SJSA1 (cell line): ENCODE measurements at regions not wholly inside any gene's neighbourhood (a gene's known extent, or its start where the extent isn't known, plus 50 kb on each side); places are given as distances from the start of the nearest gene placed in this dataset.

ENCODE experiments used
- DNase-seq, 2 experiments: peaks; one replicate each; pipeline ENCODE4 v3.0.0-alpha.2; 2015 to 2020; ENCODE audit warnings: low spot score in 2 of 2, low read depth in 1 of 2
- H3K27ac ChIP-seq: fragments of 250-450 bp; sonication (Bioruptor Pico); 2 replicates; pipeline ENCODE4 v1.5.1; 2020; ENCODE audit warnings: mild to moderate bottlenecking, moderate library complexity
- H3K27me3 ChIP-seq: fragments of 250-450 bp; sonication (Bioruptor Pico); replicated peaks from 2 replicates; pipeline ENCODE4 v1.5.1; 2020; ENCODE audit warnings: mild to moderate bottlenecking, moderate library complexity
- H3K36me3 ChIP-seq: fragments of 250-450 bp; sonication (Bioruptor Pico); 2 replicates; pipeline ENCODE4 v1.5.1; 2020; ENCODE audit warnings: mild to moderate bottlenecking
- H3K4me1 ChIP-seq: fragments of 250-450 bp; sonication (Bioruptor Pico); replicated peaks from 2 replicates; pipeline ENCODE4 v1.6.1; 2021; ENCODE audit warnings: mild to moderate bottlenecking
- H3K4me3 ChIP-seq: fragments of 250-450 bp; sonication (Bioruptor Pico); 2 replicates; pipeline ENCODE4 v1.5.1; 2020; ENCODE audit warnings: mild to moderate bottlenecking
- H3K9me3 ChIP-seq: fragments of 250-450 bp; sonication (Bioruptor Pico); replicated peaks from 2 replicates; pipeline ENCODE4 v1.5.1; 2020; ENCODE audit warnings: mild to moderate bottlenecking

DNA sequence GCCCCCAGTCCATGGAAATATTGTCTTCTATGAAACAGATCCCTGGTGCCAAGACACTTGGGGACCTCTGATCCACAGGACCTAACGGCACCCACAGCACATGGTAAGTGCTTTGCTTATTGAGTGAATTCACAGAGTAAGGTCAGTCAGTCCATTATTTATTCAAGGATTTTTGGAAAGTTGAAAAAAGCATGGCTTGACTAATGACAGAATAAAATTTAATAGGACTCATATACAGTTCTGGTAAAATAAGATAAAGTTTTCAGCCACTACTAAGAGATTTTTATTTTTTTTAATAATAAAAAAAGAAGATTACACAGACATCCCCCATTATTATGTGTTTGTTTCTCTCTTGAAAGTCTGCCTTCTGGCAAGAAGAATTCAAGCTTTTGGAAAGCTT, 490.6 kb upstream of the HS3ST1 start:
- no peaks in the 10 kb centered on the region for H3K4me1 ChIP-seq
- no peak overlapping the region for H3K27ac ChIP-seq
- DNase-seq = no peak
- H3K27me3 ChIP-seq = no peaks in the 10 kb centered on the region
- no peaks in the 10 kb centered on the region for H3K36me3 ChIP-seq
- no peaks in the 10 kb centered on the region for H3K9me3 ChIP-seq
- H3K4me3 ChIP-seq = no peak overlapping the region

DNA sequence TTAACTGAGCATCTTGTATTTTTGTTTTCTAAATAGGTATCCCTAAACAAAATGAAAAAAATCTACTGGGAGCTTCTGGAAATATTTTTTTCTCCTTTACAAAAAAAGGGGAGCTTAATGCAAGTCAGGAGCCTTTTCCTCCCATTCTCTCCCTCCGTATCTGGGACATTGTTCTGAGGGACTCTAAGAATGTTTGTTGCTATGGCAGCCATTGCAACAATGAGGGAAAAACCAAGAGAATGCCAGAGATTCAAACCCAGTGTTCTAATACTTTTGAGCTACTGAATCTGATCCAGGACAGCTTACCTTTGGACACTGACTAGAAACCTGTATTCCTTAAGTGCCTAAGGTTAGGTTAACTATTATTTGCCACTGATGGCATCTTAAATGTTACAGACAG, 485.7 kb upstream of the HS3ST1 start:
- Histone ChIP-seq H3K27me3 (no peaks in the 10 kb centered on the region), H3K27ac (no peak overlapping the region), H3K36me3 (no peaks in the 10 kb centered on the region), H3K4me1 (no peaks in the 10 kb centered on the region), H3K4me3 (no peak overlapping the region), H3K9me3 (no peaks in the 10 kb centered on the region)
- no peak for DNase-seq

DNA sequence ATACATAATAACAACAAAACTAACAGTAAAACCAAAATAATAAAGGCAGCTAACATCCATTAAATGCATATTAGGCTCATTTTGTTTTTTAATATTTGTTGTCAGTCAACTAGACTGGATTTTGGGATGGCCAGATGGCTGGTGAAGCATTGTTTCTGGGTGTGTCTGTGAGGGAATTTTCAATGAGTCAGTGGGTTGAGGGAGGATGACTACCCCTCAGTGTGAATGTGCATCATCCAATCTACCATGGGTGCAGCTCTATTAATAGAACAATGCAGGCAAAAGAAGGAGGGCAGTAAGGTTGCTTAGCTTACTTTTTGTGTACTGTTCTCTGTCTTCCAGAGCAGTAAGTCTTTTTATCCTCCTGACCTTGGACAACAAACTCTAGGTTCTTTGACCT, 484.2 kb upstream of the HS3ST1 start:
- no peaks in the 10 kb centered on the region for H3K36me3 ChIP-seq
- no peaks in the 10 kb centered on the region for H3K4me1 ChIP-seq
- no peaks in the 10 kb centered on the region for H3K9me3 ChIP-seq
- no peak overlapping the region for H3K27ac ChIP-seq
- H3K4me3 ChIP-seq = no peak overlapping the region
- no peaks in the 10 kb centered on the region for H3K27me3 ChIP-seq
- no peak for DNase-seq

DNA sequence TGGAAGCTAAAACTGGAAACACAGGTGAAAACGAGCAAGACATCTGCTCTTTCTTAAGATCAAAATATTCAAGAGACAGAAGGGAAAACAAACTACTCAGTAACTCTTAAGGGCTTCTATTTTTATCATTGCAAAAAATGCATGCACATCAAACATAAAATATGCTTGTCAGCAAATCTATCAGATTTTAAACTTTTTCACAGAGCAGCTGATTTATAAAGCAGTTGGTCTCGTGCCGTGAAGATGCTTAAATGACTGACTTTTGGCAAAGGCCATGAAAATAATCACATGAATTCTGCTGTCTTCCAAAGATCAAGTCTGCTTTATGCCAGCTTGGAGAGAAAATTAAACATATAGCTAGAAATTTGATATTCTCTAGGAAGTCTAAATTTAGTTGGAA, 482.1 kb upstream of the HS3ST1 start:
- Histone ChIP-seq H3K9me3 (no peaks in the 10 kb centered on the region), H3K27ac (no peak overlapping the region), H3K4me1 (no peaks in the 10 kb centered on the region), H3K36me3 (no peaks in the 10 kb centered on the region), H3K4me3 (no peak overlapping the region), H3K27me3 (no peaks in the 10 kb centered on the region)
- DNase-seq = no peak

DNA sequence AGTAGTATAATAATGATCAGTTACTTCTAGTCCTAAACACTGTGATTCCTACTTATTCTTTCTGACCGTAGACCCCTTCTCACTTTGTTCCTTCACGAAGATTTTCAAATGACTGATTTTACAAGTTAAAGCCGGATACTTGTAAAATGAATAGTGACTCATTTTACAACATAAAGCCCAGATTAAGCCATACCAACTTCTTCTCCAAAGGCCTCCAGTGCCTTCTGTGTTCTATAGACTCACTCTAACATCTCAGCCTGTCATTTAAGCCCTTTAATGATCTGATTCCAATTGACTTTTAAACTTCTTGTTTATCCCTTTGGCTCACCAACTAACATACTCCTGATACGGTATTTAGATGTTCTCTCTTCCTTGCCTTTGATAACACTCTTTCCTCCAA, 480.0 kb upstream of the HS3ST1 start:
- no peak for DNase-seq
- Histone ChIP-seq H3K9me3 (no peaks in the 10 kb centered on the region), H3K27ac (no peak overlapping the region), H3K36me3 (no peaks in the 10 kb centered on the region), H3K4me3 (no peak overlapping the region), H3K27me3 (no peaks in the 10 kb centered on the region), H3K4me1 (no peaks in the 10 kb centered on the region)

DNA sequence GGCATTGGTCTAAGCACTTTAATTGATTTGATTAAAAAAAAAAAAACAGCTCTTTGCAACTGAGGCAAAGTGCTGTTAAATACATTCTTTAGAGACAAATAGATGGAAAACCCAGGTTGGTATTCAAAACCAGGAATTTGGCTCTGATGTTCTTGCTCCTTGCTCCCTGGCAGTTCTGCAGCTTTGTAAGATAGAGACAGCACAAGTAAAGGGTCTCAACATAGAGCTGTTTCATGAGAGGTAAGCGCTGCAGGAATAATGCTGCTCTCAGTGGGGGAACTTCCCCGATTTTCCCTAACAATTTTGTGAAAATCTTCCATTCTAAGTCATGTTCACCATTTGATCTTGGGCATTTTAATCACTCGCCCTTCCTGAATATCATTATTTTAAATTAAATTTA, 479.5 kb upstream of the HS3ST1 start:
- Histone ChIP-seq H3K27me3 (no peaks in the 10 kb centered on the region), H3K36me3 (no peaks in the 10 kb centered on the region), H3K4me3 (no peak overlapping the region), H3K27ac (no peak overlapping the region), H3K4me1 (no peaks in the 10 kb centered on the region), H3K9me3 (no peaks in the 10 kb centered on the region)
- no peak for DNase-seq

DNA sequence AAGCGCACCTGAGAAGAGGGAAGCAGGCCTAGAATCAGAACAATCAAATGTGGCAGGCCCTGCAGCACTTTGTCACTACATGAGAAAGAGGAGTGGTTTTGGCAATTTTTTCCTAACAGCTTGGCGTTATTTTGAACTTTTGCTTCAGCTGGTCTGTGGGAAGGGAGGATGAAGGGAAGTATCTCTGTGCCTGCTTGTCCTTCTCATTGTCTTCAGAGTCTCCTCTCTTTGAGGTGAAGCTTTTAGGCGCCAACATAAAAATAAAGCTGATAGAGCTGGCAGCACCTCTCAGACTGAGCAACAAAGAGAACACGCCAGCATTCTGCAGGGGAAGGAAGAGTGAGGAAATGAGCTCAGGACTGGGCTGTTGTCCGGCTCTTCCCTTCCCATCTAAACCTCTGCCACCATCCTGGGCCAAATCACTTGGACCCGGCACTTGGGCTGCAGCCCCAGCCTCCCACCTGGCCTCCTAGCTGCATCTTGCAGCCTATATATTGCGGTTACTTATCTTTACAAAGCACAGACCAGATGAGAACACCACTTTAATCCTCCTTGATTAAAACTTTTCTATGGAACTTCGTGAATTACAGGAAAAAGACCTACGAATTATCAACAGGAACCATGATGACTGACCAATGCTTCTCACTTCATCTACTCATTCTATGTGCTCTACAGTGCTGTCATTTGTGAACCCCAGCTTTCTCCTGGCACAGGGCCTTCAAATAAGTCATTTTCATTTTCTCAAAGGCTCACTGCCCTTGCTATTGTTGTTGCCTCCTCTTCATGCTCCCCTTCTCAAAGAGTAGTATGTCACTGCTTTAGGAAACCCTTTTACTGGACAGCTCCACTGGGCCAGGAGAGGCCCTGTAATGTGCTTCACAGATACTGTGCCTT, 476.4 kb upstream of the HS3ST1 start:
- Histone ChIP-seq H3K27ac (no peak overlapping the region), H3K27me3 (no peaks in the 10 kb centered on the region), H3K4me1 (no peaks in the 10 kb centered on the region), H3K36me3 (no peaks in the 10 kb centered on the region), H3K4me3 (no peak overlapping the region), H3K9me3 (no peaks in the 10 kb centered on the region)
- no peak for DNase-seq

DNA sequence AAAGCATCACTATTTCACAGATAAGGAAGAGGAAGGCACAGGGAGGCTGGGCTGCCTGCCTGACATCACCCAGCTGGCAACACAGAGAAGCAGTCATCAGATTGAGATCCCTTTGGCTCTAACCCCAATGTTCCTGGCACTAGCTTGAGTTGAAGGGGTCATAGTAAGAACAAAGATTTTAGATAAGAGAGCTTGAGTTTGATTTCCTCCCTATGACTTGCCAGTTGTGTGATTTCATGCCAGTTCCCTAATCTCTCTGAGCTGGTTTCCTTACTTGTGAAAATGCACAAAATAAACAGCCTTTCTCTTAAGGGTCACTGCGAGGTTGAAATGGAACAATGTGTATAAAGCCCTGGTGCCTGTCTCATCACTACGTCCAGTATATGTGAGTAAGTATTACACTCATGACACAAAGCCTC, 475.4 kb upstream of the HS3ST1 start:
- no peak for DNase-seq
- Histone ChIP-seq H3K36me3 (no peaks in the 10 kb centered on the region), H3K9me3 (no peaks in the 10 kb centered on the region), H3K27ac (no peak overlapping the region), H3K27me3 (no peaks in the 10 kb centered on the region), H3K4me3 (no peak overlapping the region), H3K4me1 (no peaks in the 10 kb centered on the region)

DNA sequence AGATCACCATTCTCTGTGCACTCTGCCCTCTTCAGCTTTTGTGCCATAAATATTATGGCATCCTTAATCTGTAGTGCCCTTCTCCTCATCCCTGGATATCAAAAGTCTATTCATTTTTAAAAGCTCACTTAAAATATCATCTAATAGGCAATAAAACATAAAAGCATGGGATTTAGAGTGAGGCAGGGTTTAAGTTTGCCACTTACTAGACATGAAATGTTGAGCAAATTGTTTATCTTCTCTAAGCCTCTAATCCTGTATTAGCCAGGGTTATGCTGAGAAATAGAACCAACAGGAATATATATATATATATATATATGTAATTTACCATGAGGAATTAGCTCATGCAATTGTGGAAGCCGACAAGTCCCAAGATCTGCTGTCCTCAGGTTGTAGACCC, 472.4 kb upstream of the HS3ST1 start:
- H3K9me3 ChIP-seq = no peaks in the 10 kb centered on the region
- no peak overlapping the region for H3K27ac ChIP-seq
- DNase-seq = no peak
- H3K27me3 ChIP-seq = no peaks in the 10 kb centered on the region
- H3K4me1 ChIP-seq = no peaks in the 10 kb centered on the region
- H3K4me3 ChIP-seq = no peak overlapping the region
- H3K36me3 ChIP-seq = no peaks in the 10 kb centered on the region

DNA sequence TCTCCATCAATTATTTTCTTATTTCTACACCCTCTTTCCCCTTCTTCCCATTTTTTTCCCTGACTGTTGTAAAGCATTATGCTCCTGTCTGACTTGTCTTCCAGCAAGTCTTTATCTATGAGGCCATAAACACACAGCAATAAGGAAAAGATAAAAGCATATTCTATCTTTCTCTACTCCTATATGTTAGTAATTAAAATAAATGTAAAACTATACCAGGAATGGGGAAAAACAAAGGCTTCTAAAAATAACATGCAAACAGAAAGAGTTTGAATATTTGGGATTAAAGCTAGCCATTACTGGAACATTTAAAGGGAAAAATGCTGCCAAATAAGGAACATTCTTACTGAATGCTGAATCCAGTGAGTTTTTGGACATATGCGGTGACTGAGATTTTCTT, 471.7 kb upstream of the HS3ST1 start:
- Histone ChIP-seq H3K9me3 (no peaks in the 10 kb centered on the region), H3K4me1 (no peaks in the 10 kb centered on the region), H3K36me3 (no peaks in the 10 kb centered on the region), H3K27me3 (no peaks in the 10 kb centered on the region), H3K4me3 (no peak overlapping the region), H3K27ac (no peak overlapping the region)
- DNase-seq = no peak

DNA sequence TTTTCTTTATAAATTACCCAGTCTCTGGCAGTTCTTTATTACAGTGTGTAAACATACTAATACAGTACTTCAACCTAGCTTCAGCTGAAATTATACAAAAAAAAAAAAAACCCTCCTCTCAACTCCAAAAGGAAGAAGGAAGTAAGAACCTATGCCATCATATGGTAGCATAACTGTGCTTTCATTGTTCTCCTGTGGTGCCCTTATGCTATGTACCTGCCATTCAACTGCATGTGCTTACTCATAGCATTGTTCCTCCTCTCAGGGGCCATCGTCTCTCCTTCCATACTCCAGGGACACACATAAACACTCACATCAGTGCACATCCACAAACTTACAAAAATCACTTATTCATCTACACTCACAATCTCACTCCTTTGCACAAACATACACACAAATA, 470.1 kb upstream of the HS3ST1 start:
- no peaks in the 10 kb centered on the region for H3K4me1 ChIP-seq
- H3K4me3 ChIP-seq = no peak overlapping the region
- no peaks in the 10 kb centered on the region for H3K9me3 ChIP-seq
- DNase-seq = no peak
- H3K27me3 ChIP-seq = no peaks in the 10 kb centered on the region
- H3K36me3 ChIP-seq = no peaks in the 10 kb centered on the region
- no peak overlapping the region for H3K27ac ChIP-seq

DNA sequence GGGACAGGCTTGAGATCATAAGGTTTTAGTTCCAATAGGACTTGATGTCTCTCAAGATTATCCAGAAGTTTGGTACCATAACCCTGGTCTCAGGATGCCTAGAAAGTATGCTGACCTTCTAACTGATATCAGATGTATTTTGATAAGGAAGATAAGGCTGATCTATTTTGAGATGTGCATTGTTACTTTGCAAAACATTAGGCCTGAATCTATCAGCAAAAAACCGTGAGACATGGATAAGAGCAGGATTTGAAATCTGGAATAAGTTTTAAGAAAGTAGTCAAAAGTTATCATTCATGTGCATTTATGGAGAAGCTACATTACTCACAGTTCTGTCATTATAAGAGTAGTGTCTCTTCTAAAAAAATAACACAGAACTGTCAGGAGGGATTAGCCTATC, 467.1 kb upstream of the HS3ST1 start:
- Histone ChIP-seq H3K9me3 (no peaks in the 10 kb centered on the region), H3K27ac (no peak overlapping the region), H3K27me3 (no peaks in the 10 kb centered on the region), H3K36me3 (no peaks in the 10 kb centered on the region), H3K4me3 (no peak overlapping the region), H3K4me1 (no peaks in the 10 kb centered on the region)
- no peak for DNase-seq

DNA sequence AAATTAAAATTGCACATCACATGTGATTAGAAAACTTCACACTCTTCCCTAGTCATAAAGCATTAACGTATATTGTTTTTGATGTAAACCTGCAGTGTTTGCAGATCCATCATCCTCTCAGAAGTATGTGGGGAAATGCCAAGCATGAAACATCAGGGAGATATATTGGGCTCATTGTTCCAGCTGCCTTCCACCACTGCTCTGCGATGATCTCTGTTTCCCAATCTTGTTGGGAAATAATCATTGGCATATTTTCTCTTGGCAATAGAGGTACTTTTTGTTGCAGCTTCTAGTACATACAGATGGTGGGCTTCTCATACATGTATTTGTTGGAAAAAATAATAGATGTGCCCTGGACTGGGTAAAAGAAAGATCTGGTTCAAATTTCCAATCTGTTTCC, 466.3 kb upstream of the HS3ST1 start:
- no peaks in the 10 kb centered on the region for H3K9me3 ChIP-seq
- H3K4me3 ChIP-seq = no peak overlapping the region
- no peak overlapping the region for H3K27ac ChIP-seq
- DNase-seq = no peak
- no peaks in the 10 kb centered on the region for H3K4me1 ChIP-seq
- no peaks in the 10 kb centered on the region for H3K36me3 ChIP-seq
- H3K27me3 ChIP-seq = no peaks in the 10 kb centered on the region

DNA sequence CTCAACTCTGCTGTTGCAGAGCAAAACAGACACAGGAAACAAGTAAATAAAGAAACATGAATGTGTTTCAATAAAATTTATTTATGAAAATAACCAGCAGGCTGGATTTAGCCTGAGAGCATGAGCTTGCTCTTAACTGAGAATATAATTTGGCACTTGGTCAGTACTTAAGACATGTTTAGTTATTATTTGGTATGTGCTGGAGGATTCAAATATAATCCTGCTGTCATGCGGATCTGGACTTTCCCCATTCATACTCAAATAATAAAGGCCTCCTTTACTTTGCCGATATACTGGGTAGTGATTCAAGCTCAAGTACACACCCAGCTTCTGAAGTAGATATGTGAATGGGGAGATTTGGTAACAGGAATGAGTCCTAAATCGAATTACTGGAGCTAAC, 465.5 kb upstream of the HS3ST1 start:
- no peak for DNase-seq
- H3K36me3 ChIP-seq = no peaks in the 10 kb centered on the region
- no peaks in the 10 kb centered on the region for H3K4me1 ChIP-seq
- no peaks in the 10 kb centered on the region for H3K27me3 ChIP-seq
- H3K4me3 ChIP-seq = no peak overlapping the region
- no peak overlapping the region for H3K27ac ChIP-seq
- no peaks in the 10 kb centered on the region for H3K9me3 ChIP-seq

DNA sequence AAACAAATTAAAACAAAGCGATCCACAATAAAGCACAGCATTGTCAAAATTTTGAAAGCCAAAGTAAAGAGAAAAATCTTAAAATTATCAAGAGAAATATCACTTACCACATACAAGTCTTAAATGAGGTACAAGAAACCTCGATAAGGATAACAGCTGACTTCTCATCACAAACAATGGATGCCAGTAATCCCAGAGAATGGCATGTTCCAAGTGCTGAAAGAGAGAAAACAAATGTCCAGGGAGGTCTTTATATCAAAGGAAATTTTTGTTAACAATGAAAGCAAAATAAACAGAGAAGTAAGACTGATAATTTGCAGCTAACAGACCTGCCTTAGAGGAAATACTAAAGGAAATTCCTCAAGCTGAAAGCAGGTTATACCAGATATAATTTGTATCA, 460.4 kb upstream of the HS3ST1 start:
- no peaks in the 10 kb centered on the region for H3K27me3 ChIP-seq
- H3K9me3 ChIP-seq = no peaks in the 10 kb centered on the region
- H3K4me3 ChIP-seq = no peak overlapping the region
- no peak overlapping the region for H3K27ac ChIP-seq
- no peak for DNase-seq
- H3K4me1 ChIP-seq = no peaks in the 10 kb centered on the region
- no peaks in the 10 kb centered on the region for H3K36me3 ChIP-seq
